IPS-15b (cell line): ENCODE measurements at regions not wholly inside any gene's neighbourhood (a gene's known extent, or its start where the extent isn't known, plus 50 kb on each side); places are given as distances from the start of the nearest gene placed in this dataset.

Experiments
- H3K27me3 ChIP-seq: one replicate; pipeline ENCODE4 v1.6.1; 2013; ENCODE audit warnings: low read length; ENCODE audit not compliant: control insufficient read depth, insufficient read depth
- H3K36me3 ChIP-seq: one replicate; pipeline ENCODE4 v1.6.1; 2013; ENCODE audit warnings: low read length; ENCODE audit not compliant: control insufficient read depth, insufficient read depth
- H3K4me1 ChIP-seq: one replicate; pipeline ENCODE4 v1.6.1; 2013; ENCODE audit warnings: mild to moderate bottlenecking, low read length; ENCODE audit not compliant: control insufficient read depth, insufficient read depth
- H3K4me3 ChIP-seq: one replicate; pipeline ENCODE4 v1.5.1; 2013; ENCODE audit warnings: low read depth, low read length
- H3K9ac ChIP-seq: one replicate; pipeline ENCODE4 v1.6.1; 2013; ENCODE audit warnings: low read depth, mild to moderate bottlenecking, low read length
- H3K9me3 ChIP-seq: one replicate; pipeline ENCODE4 v1.6.1; 2013; ENCODE audit warnings: mild to moderate bottlenecking, low read length; ENCODE audit not compliant: control insufficient read depth, insufficient read depth

GRCh38 chr16:64162613-64163375, 959.1 kb downstream of the CDH11 start:
- H3K36me3 ChIP-seq: no peaks in the 10 kb centered on the region
- H3K27me3 ChIP-seq: no peaks in the 10 kb centered on the region
- no peak overlapping the region for H3K4me3 ChIP-seq
- H3K4me1 ChIP-seq: no peaks in the 10 kb centered on the region
- no peak overlapping the region for H3K9ac ChIP-seq
- H3K9me3 ChIP-seq: no peaks in the 10 kb centered on the region

GRCh38 chr16:64159976-64160375, 961.9 kb downstream of the CDH11 start:
- no peaks in the 10 kb centered on the region for H3K4me1 ChIP-seq

GRCh38 chr16:64158941-64159588, 962.8 kb downstream of the CDH11 start:
- Histone ChIP-seq H3K4me3 (no peak overlapping the region), H3K27me3 (no peaks in the 10 kb centered on the region), H3K9ac (no peak overlapping the region), H3K4me1 (no peaks in the 10 kb centered on the region), H3K36me3 (no peaks in the 10 kb centered on the region), H3K9me3 (no peaks in the 10 kb centered on the region)

More at GRCh38 chr16:64159976-64160375, 961.9 kb downstream of the CDH11 start:
- Histone ChIP-seq H3K9me3 (no peaks in the 10 kb centered on the region), H3K27me3 (no peaks in the 10 kb centered on the region), H3K9ac (no peak overlapping the region), H3K4me3 (no peak overlapping the region), H3K36me3 (no peaks in the 10 kb centered on the region)

- H3K36me3 ChIP-seq: no peaks in the 10 kb centered on the region
- H3K4me1 ChIP-seq: no peaks in the 10 kb centered on the region
- H3K9ac ChIP-seq: no peak overlapping the region
- H3K27me3 ChIP-seq: no peaks in the 10 kb centered on the region
- H3K9me3 ChIP-seq: no peaks in the 10 kb centered on the region
- no peak overlapping the region for H3K4me3 ChIP-seq
Observed at GRCh38 chr16:64153718-64154117, 968.1 kb downstream of the CDH11 start.

- H3K4me3 ChIP-seq: no peak overlapping the region
- no peaks in the 10 kb centered on the region for H3K9me3 ChIP-seq
- no peaks in the 10 kb centered on the region for H3K27me3 ChIP-seq
- H3K9ac ChIP-seq: no peak overlapping the region
- H3K36me3 ChIP-seq: no peaks in the 10 kb centered on the region
- H3K4me1 ChIP-seq: no peaks in the 10 kb centered on the region
Observed at GRCh38 chr16:64151990-64152767, 969.7 kb downstream of the CDH11 start.

- Histone ChIP-seq H3K4me1 (no peaks in the 10 kb centered on the region), H3K9me3 (no peaks in the 10 kb centered on the region), H3K36me3 (no peaks in the 10 kb centered on the region), H3K27me3 (no peaks in the 10 kb centered on the region), H3K9ac (no peak overlapping the region), H3K4me3 (no peak overlapping the region)
Observed at GRCh38 chr16:64150193-64150592, 971.7 kb downstream of the CDH11 start.

GRCh38 chr16:64149756-64150155, 972.1 kb downstream of the CDH11 start:
- Histone ChIP-seq H3K4me3 (no peak overlapping the region), H3K36me3 (no peaks in the 10 kb centered on the region), H3K9ac (no peak overlapping the region), H3K27me3 (no peaks in the 10 kb centered on the region), H3K4me1 (no peaks in the 10 kb centered on the region), H3K9me3 (no peaks in the 10 kb centered on the region)

GRCh38 chr16:64148356-64148755, 973.5 kb downstream of the CDH11 start:
- H3K4me3 ChIP-seq: no peak overlapping the region
- no peaks in the 10 kb centered on the region for H3K36me3 ChIP-seq
- H3K4me1 ChIP-seq: no peaks in the 10 kb centered on the region
- H3K27me3 ChIP-seq: no peaks in the 10 kb centered on the region
- H3K9me3 ChIP-seq: no peaks in the 10 kb centered on the region
- H3K9ac ChIP-seq: no peak overlapping the region

GRCh38 chr16:64147941-64148340, 973.9 kb downstream of the CDH11 start:
- no peaks in the 10 kb centered on the region for H3K9me3 ChIP-seq

GRCh38 chr16:64144617-64145016, 977.2 kb downstream of the CDH11 start:
- no peaks in the 10 kb centered on the region for H3K27me3 ChIP-seq
- no peaks in the 10 kb centered on the region for H3K36me3 ChIP-seq
- H3K4me1 ChIP-seq: no peaks in the 10 kb centered on the region
- no peak overlapping the region for H3K4me3 ChIP-seq
- H3K9me3 ChIP-seq: no peaks in the 10 kb centered on the region
- no peak overlapping the region for H3K9ac ChIP-seq

More at GRCh38 chr16:64147941-64148340, 973.9 kb downstream of the CDH11 start:
- no peaks in the 10 kb centered on the region for H3K27me3 ChIP-seq
- H3K36me3 ChIP-seq: no peaks in the 10 kb centered on the region
- no peaks in the 10 kb centered on the region for H3K4me1 ChIP-seq
- H3K9ac ChIP-seq: no peak overlapping the region
- H3K4me3 ChIP-seq: no peak overlapping the region

GRCh38 chr16:64138621-64139020, 983.2 kb downstream of the CDH11 start:
- Histone ChIP-seq H3K4me3 (no peak overlapping the region), H3K9ac (no peak overlapping the region), H3K27me3 (no peaks in the 10 kb centered on the region), H3K9me3 (no peaks in the 10 kb centered on the region), H3K36me3 (no peaks in the 10 kb centered on the region), H3K4me1 (no peaks in the 10 kb centered on the region)
